ENCODE measurements at regions not wholly inside any gene's neighbourhood (a gene's known extent, or its start where the extent isn't known, plus 50 kb on each side); places are given as distances from the start of the nearest gene placed in this dataset.
"Not testable (repeated sequence)": the region's sequence is repeated elsewhere in the genome, so short reads cannot be mapped to it uniquely, and the experiment has no call there.

DNA sequence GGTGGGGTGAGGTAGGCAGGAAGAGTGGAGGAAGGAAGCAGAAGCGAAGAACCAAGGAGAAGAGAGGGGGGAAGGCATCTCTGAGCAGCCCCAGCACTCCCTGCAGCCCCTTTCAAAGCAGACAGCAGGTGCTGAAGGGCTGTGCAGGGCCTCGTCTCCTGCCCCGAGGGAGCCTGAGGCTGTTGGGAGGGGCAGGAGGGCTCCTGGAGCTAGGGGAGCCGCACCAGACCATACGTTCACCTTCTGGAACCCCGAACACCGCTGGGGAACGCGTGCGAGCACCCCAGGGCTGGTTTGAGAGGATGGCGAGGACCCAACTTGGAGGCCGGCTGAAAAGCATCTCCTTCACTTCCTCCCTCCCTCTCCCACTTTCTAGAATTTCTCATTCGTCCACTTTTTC lies 259.8 kb downstream of the FAM43A start:
- peaks cover 14% of the 10 kb centered on the region for H3K27me3 Mint-ChIP-seq
- no peak overlapping the region for H3K4me3 Mint-ChIP-seq
- no peak overlapping the region for H3K27ac Mint-ChIP-seq
- H3K9me3 Mint-ChIP-seq: peaks cover 2% of the 10 kb centered on the region
- no peaks in the 10 kb centered on the region for H3K36me3 Mint-ChIP-seq (ENCODE audit: low read depth)
- H3K4me1 Mint-ChIP-seq (ENCODE audit: low read depth): no peaks in the 10 kb centered on the region
- DNase-seq: no peak

DNA sequence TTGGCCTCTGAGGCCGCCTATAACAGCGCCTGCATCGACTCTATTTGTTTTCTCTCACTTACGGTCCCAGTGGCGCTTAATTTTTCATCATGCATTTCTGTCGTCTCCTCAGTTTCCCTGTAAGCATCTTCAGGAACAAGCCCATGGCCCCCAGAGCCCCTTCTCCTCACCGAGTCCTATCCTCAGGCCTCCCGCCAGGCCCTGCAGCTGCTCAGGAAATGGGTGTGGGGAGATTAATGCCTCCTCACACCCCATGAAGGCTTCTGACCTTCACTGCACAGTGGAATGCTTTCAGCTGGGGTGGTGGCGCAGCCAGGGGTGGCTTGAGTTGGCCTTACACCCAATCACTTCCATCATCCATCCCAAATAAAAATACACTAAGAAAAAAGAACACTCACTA lies 260.4 kb downstream of the FAM43A start:
- Mint-ChIP-seq H3K36me3 (ENCODE audit: low read depth) (no peaks in the 10 kb centered on the region), H3K9me3 (peaks cover 2% of the 10 kb centered on the region), H3K27me3 (peaks cover 10% of the 10 kb centered on the region), H3K4me1 (ENCODE audit: low read depth) (no peaks in the 10 kb centered on the region), H3K27ac (no peak overlapping the region), H3K4me3 (no peak overlapping the region)
- no peak for DNase-seq

DNA sequence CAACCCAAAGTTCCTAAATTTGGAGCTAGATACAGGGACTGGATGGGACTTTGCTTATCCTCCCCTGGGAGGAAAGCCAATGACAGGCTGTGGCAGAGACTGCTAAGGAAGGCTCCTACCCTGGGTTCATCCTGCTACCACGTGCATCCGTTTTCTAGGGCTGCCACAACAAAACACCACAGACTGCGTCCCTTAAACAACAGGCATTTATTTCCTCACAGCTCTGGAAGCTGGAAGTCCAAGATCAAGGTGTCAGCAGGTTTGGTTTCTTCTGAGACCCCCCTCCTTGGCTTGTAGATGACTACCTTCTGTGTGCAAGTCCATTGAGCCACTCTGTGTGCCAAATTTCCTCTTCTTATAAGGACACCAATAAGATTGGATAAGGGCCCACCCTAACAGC lies 263.9 kb downstream of the FAM43A start:
- Mint-ChIP-seq H3K9me3 (peaks cover 2% of the 10 kb centered on the region), H3K27ac (no peak overlapping the region), H3K27me3 (no peaks in the 10 kb centered on the region), H3K36me3 (ENCODE audit: low read depth) (no peaks in the 10 kb centered on the region), H3K4me3 (no peak overlapping the region), H3K4me1 (ENCODE audit: low read depth) (no peaks in the 10 kb centered on the region)
- no peak for DNase-seq

GRCh38 chr3:194950906-194951628 lies 265.4 kb downstream of the FAM43A start:
- DNase-seq: no peak
- Mint-ChIP-seq H3K27me3 (no peaks in the 10 kb centered on the region), H3K9me3 (peaks cover 2% of the 10 kb centered on the region), H3K36me3 (ENCODE audit: low read depth) (no peaks in the 10 kb centered on the region), H3K27ac (no peak overlapping the region), H3K4me3 (no peak overlapping the region), H3K4me1 (ENCODE audit: low read depth) (no peaks in the 10 kb centered on the region)

DNA sequence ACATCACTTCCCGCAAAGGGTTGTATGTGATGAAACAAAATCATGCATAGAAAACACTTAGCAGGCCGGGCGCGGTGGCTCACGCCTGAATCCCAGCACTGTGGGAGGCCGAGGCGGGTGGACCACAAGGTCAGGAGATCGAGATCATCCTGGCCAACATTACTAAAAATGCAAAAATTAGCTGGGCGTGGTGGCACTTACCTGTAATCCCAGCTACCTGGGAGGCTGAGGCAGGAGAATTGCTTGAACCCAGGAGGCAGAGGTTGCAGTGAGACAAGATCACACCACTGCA lies 265.9 kb downstream of the FAM43A start:
- H3K4me3 Mint-ChIP-seq; H3K27ac Mint-ChIP-seq; H3K9me3 Mint-ChIP-seq; H3K27me3 Mint-ChIP-seq; H3K36me3 Mint-ChIP-seq (ENCODE audit: low read depth); DNase-seq; H3K4me1 Mint-ChIP-seq (ENCODE audit: low read depth): not testable (repeated sequence)

DNA sequence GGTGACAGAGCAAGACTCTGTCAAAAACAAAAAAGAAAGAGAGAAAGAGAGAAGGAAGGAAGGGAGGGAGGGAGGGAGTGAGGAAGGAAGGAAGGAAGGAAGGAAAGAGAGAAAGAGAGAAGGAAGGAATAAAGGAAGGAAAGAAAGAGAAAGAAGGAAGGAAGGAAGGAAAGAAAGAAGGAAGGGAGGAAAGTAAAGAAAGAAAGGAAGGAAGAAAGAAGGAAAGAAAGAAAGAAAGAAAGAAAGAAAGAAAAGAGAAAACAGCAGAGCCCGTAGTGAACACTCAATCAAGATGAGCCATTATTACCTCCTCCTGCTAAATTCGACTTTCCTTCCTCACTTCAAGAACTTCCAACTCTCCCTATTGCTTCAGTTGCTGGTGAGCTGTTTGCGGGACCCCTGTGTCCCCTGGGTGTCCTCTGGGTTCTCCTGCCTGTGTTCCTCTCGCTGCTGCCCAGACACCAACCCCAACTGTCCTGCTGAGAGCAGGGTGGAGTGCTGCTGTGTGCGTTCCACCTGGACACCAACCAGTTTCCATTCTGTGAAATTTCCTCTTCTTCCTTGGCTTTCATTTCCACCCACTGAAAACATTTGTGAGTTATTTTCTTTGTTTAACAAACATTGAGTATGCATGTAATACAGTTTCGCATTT lies 266.4 kb downstream of the FAM43A start:
- DNase-seq: no peak
- H3K9me3 Mint-ChIP-seq: peaks cover 2% of the 10 kb centered on the region
- H3K4me1 Mint-ChIP-seq (ENCODE audit: low read depth): no peaks in the 10 kb centered on the region

GRCh38 chr3:194952841-194953241 lies 267.2 kb downstream of the FAM43A start:
- no peaks in the 10 kb centered on the region for H3K9me3 Mint-ChIP-seq
- H3K27me3 Mint-ChIP-seq: no peaks in the 10 kb centered on the region
- H3K27ac Mint-ChIP-seq: no peak overlapping the region
- no peak overlapping the region for H3K4me3 Mint-ChIP-seq
- no peak for DNase-seq
- H3K36me3 Mint-ChIP-seq (ENCODE audit: low read depth): no peaks in the 10 kb centered on the region
- H3K4me1 Mint-ChIP-seq (ENCODE audit: low read depth): no peaks in the 10 kb centered on the region

More for the DNA sequence above, 266.4 kb downstream of the FAM43A start:
- Mint-ChIP-seq H3K36me3 (ENCODE audit: low read depth) (no peaks in the 10 kb centered on the region), H3K27ac (no peak overlapping the region), H3K27me3 (no peaks in the 10 kb centered on the region), H3K4me3 (no peak overlapping the region)

DNA sequence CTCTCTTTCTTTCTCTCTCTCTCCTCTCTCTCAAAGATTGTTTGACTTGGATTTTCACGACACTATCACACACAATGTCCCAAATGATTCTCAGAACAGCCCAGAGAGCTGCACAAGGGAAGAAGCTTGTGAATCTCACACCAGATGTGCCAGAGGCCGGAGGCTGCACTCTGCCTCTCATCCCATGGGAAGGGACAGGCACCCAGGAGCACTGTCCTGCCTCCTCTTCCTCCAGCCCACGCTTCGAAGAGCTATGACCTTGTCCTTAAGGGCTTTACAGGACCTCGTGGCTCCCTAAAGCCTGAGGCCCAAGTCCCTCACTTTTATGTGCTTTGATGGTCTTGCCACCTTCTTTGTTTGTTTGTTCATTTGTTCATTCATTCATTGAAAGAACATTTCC lies 267.6 kb downstream of the FAM43A start:
- DNase-seq: no peak
- no peaks in the 10 kb centered on the region for H3K27me3 Mint-ChIP-seq
- H3K9me3 Mint-ChIP-seq: no peaks in the 10 kb centered on the region
- H3K4me1 Mint-ChIP-seq (ENCODE audit: low read depth): no peaks in the 10 kb centered on the region
- H3K4me3 Mint-ChIP-seq: no peak overlapping the region
- H3K27ac Mint-ChIP-seq: no peak overlapping the region
- H3K36me3 Mint-ChIP-seq (ENCODE audit: low read depth): no peaks in the 10 kb centered on the region

DNA sequence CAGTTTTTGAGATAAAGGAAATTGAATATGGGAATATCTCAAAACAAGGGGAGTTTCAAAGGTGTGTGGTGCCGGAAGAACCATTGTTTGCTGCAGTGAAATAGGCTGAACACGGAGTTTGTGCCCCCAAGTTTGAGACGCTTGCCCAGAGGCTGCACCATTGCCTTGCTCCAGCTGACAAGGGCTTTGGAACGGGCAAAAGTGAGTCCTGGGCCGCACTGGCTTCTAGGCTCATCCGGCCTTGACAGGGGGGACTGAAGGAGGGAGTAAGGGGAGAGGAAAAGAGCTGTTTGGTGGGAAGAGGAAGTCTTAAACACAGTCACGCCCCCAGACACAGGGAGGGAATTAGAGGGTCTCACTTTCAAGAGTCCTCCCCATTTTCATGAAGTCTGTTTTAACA lies 269.9 kb downstream of the FAM43A start:
- no peak overlapping the region for H3K4me3 Mint-ChIP-seq

DNA sequence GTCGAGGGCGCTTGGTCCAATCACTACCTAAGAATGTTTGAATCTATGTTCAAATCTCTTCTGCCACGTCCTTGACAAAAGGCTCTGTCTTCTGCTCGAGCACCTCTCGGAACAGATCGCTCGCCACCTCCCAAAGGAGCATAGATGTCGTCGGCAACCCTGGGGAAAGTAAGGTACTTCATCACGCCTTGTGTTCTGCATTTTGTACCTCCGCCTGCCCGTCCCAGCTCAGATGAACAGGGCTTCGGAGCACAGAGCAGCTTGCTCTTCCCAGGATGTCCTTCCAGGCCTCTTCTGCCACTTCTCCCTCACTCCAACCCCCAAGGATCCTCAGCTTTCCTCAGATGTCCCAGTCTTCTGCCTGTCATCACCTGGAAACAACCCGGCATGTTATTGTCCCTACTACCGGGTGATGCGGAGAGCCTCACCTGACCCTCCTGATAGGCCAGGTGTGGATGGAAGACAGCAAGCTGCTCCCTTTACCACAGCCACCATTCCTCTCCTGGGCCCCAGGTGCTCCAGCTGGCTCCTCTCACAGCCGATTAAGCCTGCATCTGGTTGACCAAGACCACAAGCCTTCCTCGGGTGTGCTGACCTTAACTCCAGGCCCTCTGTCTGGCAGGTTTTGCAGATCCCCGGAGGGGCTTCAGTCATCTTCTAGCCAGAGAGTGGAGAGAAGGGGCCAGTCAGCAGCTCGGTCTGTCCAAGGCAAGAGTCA lies 270.5 kb downstream of the FAM43A start:
- H3K27me3 Mint-ChIP-seq: peaks cover 3% of the 10 kb centered on the region
- H3K36me3 Mint-ChIP-seq (ENCODE audit: low read depth): no peaks in the 10 kb centered on the region
- H3K27ac Mint-ChIP-seq: no peak overlapping the region
- DNase-seq: no peak
- no peak overlapping the region for H3K4me3 Mint-ChIP-seq
- no peaks in the 10 kb centered on the region for H3K9me3 Mint-ChIP-seq
- H3K4me1 Mint-ChIP-seq (ENCODE audit: low read depth): no peaks in the 10 kb centered on the region

More for the DNA sequence above, 269.9 kb downstream of the FAM43A start:
- Mint-ChIP-seq H3K9me3 (no peaks in the 10 kb centered on the region), H3K27ac (no peak overlapping the region), H3K36me3 (ENCODE audit: low read depth) (no peaks in the 10 kb centered on the region), H3K27me3 (peaks cover 3% of the 10 kb centered on the region), H3K4me1 (ENCODE audit: low read depth) (no peaks in the 10 kb centered on the region)
- DNase-seq: no peak

- Mint-ChIP-seq H3K4me3 (no peak overlapping the region), H3K27ac (no peak overlapping the region), H3K36me3 (ENCODE audit: low read depth) (no peaks in the 10 kb centered on the region), H3K9me3 (no peaks in the 10 kb centered on the region), H3K4me1 (ENCODE audit: low read depth) (no peaks in the 10 kb centered on the region), H3K27me3 (peaks cover 3% of the 10 kb centered on the region)
- DNase-seq: no peak
These were observed 271.2 kb downstream of the FAM43A start for GRCh38 chr3:194956697-194957396.

- Mint-ChIP-seq H3K27ac (no peak overlapping the region), H3K27me3 (peaks cover 3% of the 10 kb centered on the region), H3K36me3 (ENCODE audit: low read depth) (no peaks in the 10 kb centered on the region), H3K4me3 (no peak overlapping the region), H3K9me3 (no peaks in the 10 kb centered on the region), H3K4me1 (ENCODE audit: low read depth) (no peaks in the 10 kb centered on the region)
- DNase-seq: no peak
These were observed 272.1 kb downstream of the FAM43A start for GRCh38 chr3:194957743-194958240.

- H3K36me3 Mint-ChIP-seq (ENCODE audit: low read depth): no peaks in the 10 kb centered on the region
- H3K4me1 Mint-ChIP-seq (ENCODE audit: low read depth): no peaks in the 10 kb centered on the region
- peaks cover 3% of the 10 kb centered on the region for H3K27me3 Mint-ChIP-seq
- H3K27ac Mint-ChIP-seq: no peak overlapping the region
- DNase-seq: no peak
- H3K4me3 Mint-ChIP-seq: no peak overlapping the region
- H3K9me3 Mint-ChIP-seq: no peaks in the 10 kb centered on the region
These were observed 273.5 kb downstream of the FAM43A start for GRCh38 chr3:194959217-194959616.

DNA sequence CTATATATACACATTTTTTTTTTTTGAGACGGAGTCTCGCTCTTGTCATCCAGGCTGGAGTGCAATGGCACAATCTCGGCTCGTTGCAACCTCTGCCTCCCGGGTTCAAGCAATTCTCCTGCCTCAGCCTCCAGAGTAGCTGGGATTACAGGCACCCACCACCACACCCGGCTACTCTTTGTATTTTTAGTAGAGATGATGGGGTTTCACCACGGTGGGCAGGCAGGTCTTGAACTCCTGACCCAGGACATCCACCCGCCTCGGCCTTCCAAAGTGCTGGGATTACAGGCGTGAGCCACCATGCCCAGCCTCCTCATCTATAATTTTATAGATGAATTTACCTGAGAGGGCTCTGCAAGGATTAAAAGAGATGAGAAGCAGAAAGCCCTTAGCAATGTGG lies 274.0 kb downstream of the FAM43A start:
- H3K4me3 Mint-ChIP-seq; H3K36me3 Mint-ChIP-seq (ENCODE audit: low read depth); H3K27ac Mint-ChIP-seq; DNase-seq; H3K4me1 Mint-ChIP-seq (ENCODE audit: low read depth); H3K9me3 Mint-ChIP-seq; H3K27me3 Mint-ChIP-seq: not testable (repeated sequence)

Data from activated T-cell treated with anti-CD3 and anti-CD28 coated beads, Interleukin-2, amount 50 U/mL, for 24 hours (primary cell).